ENCODE measurements at regions not wholly inside any gene's neighbourhood (a gene's known extent, or its start where the extent isn't known, plus 50 kb on each side); places are given as distances from the start of the nearest gene placed in this dataset.
"Not testable (repeated sequence)": the region's sequence is repeated elsewhere in the genome, so short reads cannot be mapped to it uniquely, and the experiment has no call there.

GRCh38 chr6:168170841-168171601 is 92.0 kb upstream of the FRMD1 start (continued):
- TF ChIP-seq CTCF (IDR thresholded peaks at IDR 0.05 in 2 of 3, conservative IDR thresholded peaks at IDR 0.05 in 1 of 3; ENCODE audit: borderline replicate concordance in 1 of 3, insufficient read depth in 1 of 3, low read depth in 2 of 3, low read length in 2 of 3) (no peak), TCF7L2 (IDR thresholded peaks at IDR 0.05; ENCODE audit: borderline replicate concordance, extremely low read depth, insufficient read depth, insufficient read length) (no peak), ELF1 (IDR thresholded peaks at IDR 0.05; ENCODE audit: borderline replicate concordance, low read depth) (no peak), FOSL1 (IDR thresholded peaks at IDR 0.05; ENCODE audit: low read depth) (no peak)

- no peaks in the 10 kb centered on the region for H3K79me2 ChIP-seq (ENCODE audit: insufficient read depth, low read length)
- H3K4me2 ChIP-seq (ENCODE audit: low read length) = no peak overlapping the region
- no peak overlapping the region for H3K9ac ChIP-seq (ENCODE audit: low read length)
- no peaks in the 10 kb centered on the region for H3K9me3 ChIP-seq (ENCODE audit: control insufficient read depth in 1 of 2, insufficient read depth in 1 of 2, low read depth in 1 of 2, low read length in 2 of 2)
- TF ChIP-seq, protein P1, sequence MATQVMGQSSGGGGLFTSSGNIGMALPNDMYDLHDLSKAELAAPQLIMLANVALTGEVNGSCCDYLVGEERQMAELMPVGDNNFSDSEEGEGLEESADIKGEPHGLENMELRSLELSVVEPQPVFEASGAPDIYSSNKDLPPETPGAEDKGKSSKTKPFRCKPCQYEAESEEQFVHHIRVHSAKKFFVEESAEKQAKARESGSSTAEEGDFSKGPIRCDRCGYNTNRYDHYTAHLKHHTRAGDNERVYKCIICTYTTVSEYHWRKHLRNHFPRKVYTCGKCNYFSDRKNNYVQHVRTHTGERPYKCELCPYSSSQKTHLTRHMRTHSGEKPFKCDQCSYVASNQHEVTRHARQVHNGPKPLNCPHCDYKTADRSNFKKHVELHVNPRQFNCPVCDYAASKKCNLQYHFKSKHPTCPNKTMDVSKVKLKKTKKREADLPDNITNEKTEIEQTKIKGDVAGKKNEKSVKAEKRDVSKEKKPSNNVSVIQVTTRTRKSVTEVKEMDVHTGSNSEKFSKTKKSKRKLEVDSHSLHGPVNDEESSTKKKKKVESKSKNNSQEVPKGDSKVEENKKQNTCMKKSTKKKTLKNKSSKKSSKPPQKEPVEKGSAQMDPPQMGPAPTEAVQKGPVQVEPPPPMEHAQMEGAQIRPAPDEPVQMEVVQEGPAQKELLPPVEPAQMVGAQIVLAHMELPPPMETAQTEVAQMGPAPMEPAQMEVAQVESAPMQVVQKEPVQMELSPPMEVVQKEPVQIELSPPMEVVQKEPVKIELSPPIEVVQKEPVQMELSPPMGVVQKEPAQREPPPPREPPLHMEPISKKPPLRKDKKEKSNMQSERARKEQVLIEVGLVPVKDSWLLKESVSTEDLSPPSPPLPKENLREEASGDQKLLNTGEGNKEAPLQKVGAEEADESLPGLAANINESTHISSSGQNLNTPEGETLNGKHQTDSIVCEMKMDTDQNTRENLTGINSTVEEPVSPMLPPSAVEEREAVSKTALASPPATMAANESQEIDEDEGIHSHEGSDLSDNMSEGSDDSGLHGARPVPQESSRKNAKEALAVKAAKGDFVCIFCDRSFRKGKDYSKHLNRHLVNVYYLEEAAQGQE (IDR thresholded peaks at IDR 0.05; ENCODE audit: low read depth) = no peak
- TF ChIP-seq JUND (IDR thresholded peaks at IDR 0.05) (no peak), SP1 (IDR thresholded peaks at IDR 0.05; ENCODE audit: low read depth) (no peak), POLR2AphosphoS5 (IDR thresholded peaks at IDR 0.05; ENCODE audit: low read depth, low read length) (no peak), YY1 (IDR thresholded peaks at IDR 0.05; ENCODE audit: extremely low read depth, insufficient replicate concordance, low read depth, low read length) (no peak), TCF7L2 (IDR thresholded peaks at IDR 0.05; ENCODE audit: borderline replicate concordance, extremely low read depth, insufficient read depth, insufficient read length) (no peak), EZH2phosphoT487 (IDR thresholded peaks at IDR 0.05; ENCODE audit: borderline replicate concordance) (no peak), EGR1 (IDR thresholded peaks at IDR 0.05; ENCODE audit: low read depth) (no peak), POLR2A (IDR thresholded peaks at IDR 0.05; ENCODE audit: borderline replicate concordance, extremely low read depth, insufficient read depth, insufficient read length) (no peak)
- no TSS peak for BruUV-seq (replicated peaks)
- ATAC-seq (no peak), DNase-seq (ENCODE audit: low read depth, low spot score) (no peak)
- ChIA-PET CTCF (no interaction called here), RAD21 (ENCODE audit: low non-redundant PET in 1 of 2, low total read pairs in 2 of 2, uncharacterized antibody in 2 of 2, unreplicated experiment in 2 of 2) (no interaction called here), POLR2A (no interaction called here)
- peaks cover 5% of the 10 kb centered on the region; the same call in 1 of the 2 replicates for H3K27me3 ChIP-seq (ENCODE audit: insufficient read depth, low read length)
- no peaks in the 10 kb centered on the region for H3K4me1 ChIP-seq (ENCODE audit: control insufficient read depth in 1 of 2, insufficient read depth in 2 of 2, low read length in 2 of 2)
- no peak overlapping the region for H3K27ac ChIP-seq (ENCODE audit: low read depth, low read length)
- intact Hi-C loops (cut with micrococcal nuclease) = no loop called here
- no peaks in the 10 kb centered on the region for H3K9me2 ChIP-seq (ENCODE audit: insufficient read depth)
- no peak overlapping the region for H3K4me3 ChIP-seq (replicated peaks in 1 of 2; ENCODE audit: low read depth in 1 of 2, low read length in 2 of 2)
- H3K36me3 ChIP-seq (ENCODE audit: control insufficient read depth in 1 of 2, insufficient read depth in 2 of 2, low read length in 2 of 2) = no peaks in the 10 kb centered on the region
- H4K20me1 ChIP-seq (ENCODE audit: insufficient read depth) = no peaks in the 10 kb centered on the region
- no peak overlapping the region for H2AFZ ChIP-seq (ENCODE audit: low read depth, low read length, poor library complexity, severe bottlenecking)
Observed at GRCh38 chr6:168169624-168170023, 90.6 kb upstream of the FRMD1 start.

GRCh38 chr6:168168936-168169335 is 89.9 kb upstream of the FRMD1 start:
- CTCF ChIA-PET; H3K4me2 ChIP-seq (ENCODE audit: low read length); BruUV-seq (replicated peaks); H4K20me1 ChIP-seq (ENCODE audit: insufficient read depth); H2AFZ ChIP-seq (ENCODE audit: low read depth, low read length, poor library complexity, severe bottlenecking); intact Hi-C loops (cut with micrococcal nuclease); ATAC-seq; H3K4me1 ChIP-seq (ENCODE audit: control insufficient read depth in 1 of 2, insufficient read depth in 2 of 2, low read length in 2 of 2); H3K9ac ChIP-seq (ENCODE audit: low read length); DNase-seq (ENCODE audit: low read depth, low spot score); H3K27me3 ChIP-seq (ENCODE audit: insufficient read depth, low read length); H3K4me3 ChIP-seq (replicated peaks in 1 of 2; ENCODE audit: low read depth in 1 of 2, low read length in 2 of 2); H3K36me3 ChIP-seq (ENCODE audit: control insufficient read depth in 1 of 2, insufficient read depth in 2 of 2, low read length in 2 of 2); H3K9me3 ChIP-seq (ENCODE audit: control insufficient read depth in 1 of 2, insufficient read depth in 1 of 2, low read depth in 1 of 2, low read length in 2 of 2); RAD21 ChIA-PET (ENCODE audit: low non-redundant PET in 1 of 2, low total read pairs in 2 of 2, uncharacterized antibody in 2 of 2, unreplicated experiment in 2 of 2); POLR2A ChIA-PET; H3K27ac ChIP-seq (ENCODE audit: low read depth, low read length); H3K9me2 ChIP-seq (ENCODE audit: insufficient read depth); H3K79me2 ChIP-seq (ENCODE audit: insufficient read depth, low read length): not testable (repeated sequence)
